ENCODE measurements at regions not wholly inside any gene's neighbourhood (a gene's known extent, or its start where the extent isn't known, plus 50 kb on each side); places are given as distances from the start of the nearest gene placed in this dataset.

DNA sequence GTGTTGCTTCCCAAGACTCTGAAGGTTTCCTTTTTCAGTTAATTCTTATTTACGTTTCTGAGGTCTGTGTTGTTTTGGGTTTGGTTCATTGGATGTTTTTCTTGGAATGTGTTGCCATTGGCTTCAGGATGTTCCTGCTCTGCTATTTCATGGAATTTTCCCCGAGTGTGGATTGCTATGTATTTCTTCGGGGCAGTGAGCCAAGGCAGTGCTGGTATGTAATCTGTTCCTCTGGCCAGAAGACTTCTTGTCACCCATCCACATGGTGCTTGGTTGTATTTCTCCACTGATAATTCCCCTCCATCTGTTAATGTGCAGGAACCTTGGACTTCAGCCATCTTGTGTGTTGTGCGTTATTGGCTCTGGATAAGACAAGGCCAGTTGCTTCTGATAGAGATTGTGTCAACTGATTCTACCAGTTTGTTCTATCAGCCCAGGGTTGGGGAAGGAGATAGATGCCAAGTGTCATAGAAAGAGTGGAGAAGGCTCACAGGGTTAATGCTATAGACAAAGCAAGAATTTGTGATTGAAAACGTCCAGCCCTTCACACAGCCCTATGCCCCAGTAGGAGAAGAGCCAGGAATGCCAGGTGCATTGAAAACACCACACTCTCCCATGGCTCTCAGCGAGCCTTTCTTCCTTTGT lies 505.2 kb downstream of the PLPP3 start:
- 82 to 89% methylated on average over 6 of the region's 6 CpGs for WGBS, 2 experiments
- Histone ChIP-seq H3K36me3 (ENCODE audit: control insufficient read depth, insufficient read depth, low read length) (no peaks in the 10 kb centered on the region), H3K27ac (ENCODE audit: insufficient read depth, low read depth, low read length, poor library complexity, severe bottlenecking) (no peak overlapping the region), H3K27me3 (ENCODE audit: control insufficient read depth, insufficient read depth, low read length, poor library complexity, severe bottlenecking) (no peaks in the 10 kb centered on the region), H3K9me3 (ENCODE audit: control insufficient read depth, low read length) (no peaks in the 10 kb centered on the region), H3K4me1 (ENCODE audit: control insufficient read depth, insufficient read depth, low read length) (no peaks in the 10 kb centered on the region), H3K4me3 (ENCODE audit: insufficient read depth, low read depth, low read length) (no peak overlapping the region)

DNA sequence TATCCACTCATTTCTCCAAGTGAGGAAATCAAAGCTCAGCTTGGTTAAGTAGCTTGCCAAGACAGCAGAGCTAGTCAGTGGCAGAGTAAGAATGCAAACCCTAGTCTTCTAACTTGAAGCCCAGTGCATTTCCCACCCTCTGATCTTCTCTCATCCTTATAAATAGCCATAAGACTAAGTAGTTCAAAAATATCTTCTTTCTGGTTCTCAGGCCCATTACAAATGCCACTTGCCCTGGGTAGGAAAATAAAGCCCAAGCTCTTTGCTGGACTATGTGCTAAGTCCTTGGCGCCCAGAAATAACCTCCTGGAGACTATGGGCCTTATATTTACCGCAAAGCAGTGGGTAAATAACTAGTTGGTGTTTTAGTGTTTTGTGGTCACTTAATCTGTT lies 505.8 kb downstream of the PLPP3 start:
- 97 to 100% methylated on average over 2 of the region's 2 CpGs for WGBS, 2 experiments
- no peaks in the 10 kb centered on the region for H3K27me3 ChIP-seq (ENCODE audit: control insufficient read depth, insufficient read depth, low read length, poor library complexity, severe bottlenecking)
- no peaks in the 10 kb centered on the region for H3K4me1 ChIP-seq (ENCODE audit: control insufficient read depth, insufficient read depth, low read length)

DNA sequence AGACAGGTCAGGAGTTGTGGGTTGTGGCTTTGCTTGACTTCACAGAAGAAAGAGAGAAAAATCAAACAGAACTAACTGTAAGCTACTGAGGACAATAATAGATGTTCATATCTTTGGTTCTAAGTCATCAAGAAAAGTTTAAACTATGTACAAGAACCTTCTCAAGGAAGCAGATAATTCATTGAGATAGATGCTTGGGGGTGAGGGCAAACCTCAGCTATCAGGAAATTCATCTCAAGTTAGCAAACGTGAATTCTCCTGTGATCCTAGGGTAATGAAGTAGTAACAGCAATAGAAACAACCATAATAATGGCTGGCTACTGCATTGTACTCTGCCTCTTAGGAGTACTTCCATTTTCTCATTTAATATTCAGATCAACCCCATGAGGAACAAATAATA lies 506.2 kb downstream of the PLPP3 start:
- H3K4me1 ChIP-seq (ENCODE audit: control insufficient read depth, insufficient read depth, low read length): no peaks in the 10 kb centered on the region
- no peak overlapping the region for H3K4me3 ChIP-seq (ENCODE audit: insufficient read depth, low read depth, low read length)
- 83 to 93% methylated on average over 1 of the region's 1 CpG for whole genome bisulfite sequencing, 2 experiments
- H3K9me3 ChIP-seq (ENCODE audit: control insufficient read depth, low read length): no peaks in the 10 kb centered on the region
- no peak overlapping the region for H3K27ac ChIP-seq (ENCODE audit: insufficient read depth, low read depth, low read length, poor library complexity, severe bottlenecking)
- H3K36me3 ChIP-seq (ENCODE audit: control insufficient read depth, insufficient read depth, low read length): no peaks in the 10 kb centered on the region
- no peaks in the 10 kb centered on the region for H3K27me3 ChIP-seq (ENCODE audit: control insufficient read depth, insufficient read depth, low read length, poor library complexity, severe bottlenecking)

More for the DNA sequence above, 505.8 kb downstream of the PLPP3 start:
- no peaks in the 10 kb centered on the region for H3K9me3 ChIP-seq (ENCODE audit: control insufficient read depth, low read length)
- no peaks in the 10 kb centered on the region for H3K36me3 ChIP-seq (ENCODE audit: control insufficient read depth, insufficient read depth, low read length)
- no peak overlapping the region for H3K4me3 ChIP-seq (ENCODE audit: insufficient read depth, low read depth, low read length)
- H3K27ac ChIP-seq (ENCODE audit: insufficient read depth, low read depth, low read length, poor library complexity, severe bottlenecking): no peak overlapping the region

DNA sequence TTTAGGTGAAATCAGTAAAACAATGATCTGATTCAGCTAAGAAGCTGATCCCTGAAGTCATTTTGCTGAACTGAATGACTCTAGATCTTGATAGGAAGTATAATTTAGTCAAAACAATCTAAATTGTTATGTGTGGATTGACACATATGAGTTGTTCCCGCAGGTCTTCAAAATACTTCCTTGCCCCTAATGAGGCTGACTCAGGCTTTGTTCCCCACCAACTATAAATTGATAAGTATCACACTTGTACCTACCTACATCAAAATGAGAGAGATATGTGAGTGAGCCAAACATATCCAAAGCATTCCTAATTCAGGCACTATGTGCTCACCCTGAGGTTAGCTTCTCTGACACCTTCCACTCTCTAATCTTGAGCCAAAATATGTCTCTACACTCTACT lies 507.1 kb downstream of the PLPP3 start:
- H3K27ac ChIP-seq (ENCODE audit: insufficient read depth, low read depth, low read length, poor library complexity, severe bottlenecking): no peak overlapping the region
- no peaks in the 10 kb centered on the region for H3K27me3 ChIP-seq (ENCODE audit: control insufficient read depth, insufficient read depth, low read length, poor library complexity, severe bottlenecking)
- H3K9me3 ChIP-seq (ENCODE audit: control insufficient read depth, low read length): no peaks in the 10 kb centered on the region
- H3K4me3 ChIP-seq (ENCODE audit: insufficient read depth, low read depth, low read length): no peak overlapping the region
- no peaks in the 10 kb centered on the region for H3K4me1 ChIP-seq (ENCODE audit: control insufficient read depth, insufficient read depth, low read length)
- no peaks in the 10 kb centered on the region for H3K36me3 ChIP-seq (ENCODE audit: control insufficient read depth, insufficient read depth, low read length)
- 67 to 88% methylated on average over 1 of the region's 1 CpG for WGBS, 2 experiments

DNA sequence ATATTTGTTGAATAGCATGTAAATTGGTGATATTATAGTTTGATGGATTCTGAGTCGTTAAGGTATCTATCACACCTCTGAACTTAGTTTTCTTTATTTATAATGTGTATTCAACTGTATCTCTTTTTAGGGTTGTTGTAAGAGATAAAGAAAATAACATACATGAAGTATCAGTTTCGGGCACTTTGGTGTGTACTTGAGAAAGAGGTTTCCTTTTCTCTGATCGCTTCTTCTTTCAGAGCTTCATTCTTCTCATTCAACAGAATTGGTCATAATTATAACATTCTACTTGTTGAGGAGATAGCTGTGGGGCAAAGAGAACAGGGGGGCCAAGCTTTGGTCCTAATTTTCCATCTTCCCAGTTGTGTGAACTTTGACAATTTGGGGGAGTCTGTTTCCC lies 508.0 kb downstream of the PLPP3 start:
- no peak overlapping the region for H3K4me3 ChIP-seq (ENCODE audit: insufficient read depth, low read depth, low read length)
- 90% methylated on average over 2 of the region's 3 CpGs; no CpG with 5 or more reads in 1 of the 2 experiments for WGBS, 2 experiments

DNA sequence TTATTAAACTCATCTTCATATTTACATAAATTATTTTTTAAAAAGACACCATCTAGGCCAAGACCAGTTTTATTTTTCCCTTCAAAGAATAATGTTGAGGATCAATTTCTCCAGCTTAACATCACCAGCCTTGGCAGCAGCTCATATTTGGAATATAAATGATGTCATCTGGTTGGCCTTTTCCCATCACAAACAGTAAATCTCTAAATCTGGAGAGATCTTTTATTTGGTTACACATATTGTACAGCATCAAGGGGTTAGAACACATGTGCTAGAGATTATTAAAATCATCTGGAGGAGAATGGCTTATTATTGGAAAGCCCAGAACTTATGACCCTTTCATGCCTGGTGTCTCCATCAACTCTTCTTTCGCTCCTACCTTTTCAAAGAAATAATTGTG lies 508.8 kb downstream of the PLPP3 start:
- H3K36me3 ChIP-seq (ENCODE audit: control insufficient read depth, insufficient read depth, low read length): no peaks in the 10 kb centered on the region
- no peaks in the 10 kb centered on the region for H3K27me3 ChIP-seq (ENCODE audit: control insufficient read depth, insufficient read depth, low read length, poor library complexity, severe bottlenecking)
- H3K27ac ChIP-seq (ENCODE audit: insufficient read depth, low read depth, low read length, poor library complexity, severe bottlenecking): no peak overlapping the region
- no peaks in the 10 kb centered on the region for H3K4me1 ChIP-seq (ENCODE audit: control insufficient read depth, insufficient read depth, low read length)
- H3K9me3 ChIP-seq (ENCODE audit: control insufficient read depth, low read length): no peaks in the 10 kb centered on the region
- no peak overlapping the region for H3K4me3 ChIP-seq (ENCODE audit: insufficient read depth, low read depth, low read length)
- WGBS, 2 experiments: 100% methylated on average over 1 of the region's 1 CpG

More for the DNA sequence above, 508.0 kb downstream of the PLPP3 start:
- Histone ChIP-seq H3K27me3 (ENCODE audit: control insufficient read depth, insufficient read depth, low read length, poor library complexity, severe bottlenecking) (no peaks in the 10 kb centered on the region), H3K4me1 (ENCODE audit: control insufficient read depth, insufficient read depth, low read length) (no peaks in the 10 kb centered on the region), H3K9me3 (ENCODE audit: control insufficient read depth, low read length) (no peaks in the 10 kb centered on the region), H3K27ac (ENCODE audit: insufficient read depth, low read depth, low read length, poor library complexity, severe bottlenecking) (no peak overlapping the region), H3K36me3 (ENCODE audit: control insufficient read depth, insufficient read depth, low read length) (no peaks in the 10 kb centered on the region)

DNA sequence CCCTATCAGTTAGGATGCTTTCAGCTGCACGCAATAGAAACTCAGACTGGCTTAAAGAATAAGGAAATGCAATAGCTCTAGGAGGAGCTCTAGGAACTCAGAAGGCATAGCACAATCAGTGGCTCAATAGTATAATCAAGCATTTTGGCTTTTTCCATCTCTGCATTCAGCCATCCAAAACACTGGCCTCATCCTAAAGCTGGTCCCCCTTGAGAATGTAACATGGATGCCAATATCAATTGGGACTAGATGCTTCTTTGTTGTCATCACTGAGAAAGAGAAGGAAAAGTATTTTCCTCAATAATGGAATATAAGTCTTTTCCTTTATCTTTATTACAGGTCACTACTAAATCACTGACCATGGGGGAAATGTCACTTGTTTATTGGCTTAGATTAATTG lies 509.5 kb downstream of the PLPP3 start:
- Histone ChIP-seq H3K27me3 (ENCODE audit: control insufficient read depth, insufficient read depth, low read length, poor library complexity, severe bottlenecking) (no peaks in the 10 kb centered on the region), H3K27ac (ENCODE audit: insufficient read depth, low read depth, low read length, poor library complexity, severe bottlenecking) (no peak overlapping the region), H3K9me3 (ENCODE audit: control insufficient read depth, low read length) (no peaks in the 10 kb centered on the region), H3K4me1 (ENCODE audit: control insufficient read depth, insufficient read depth, low read length) (no peaks in the 10 kb centered on the region), H3K4me3 (ENCODE audit: insufficient read depth, low read depth, low read length) (no peak overlapping the region), H3K36me3 (ENCODE audit: control insufficient read depth, insufficient read depth, low read length) (no peaks in the 10 kb centered on the region)
- 92 to 94% methylated on average over 1 of the region's 1 CpG for WGBS, 2 experiments

DNA sequence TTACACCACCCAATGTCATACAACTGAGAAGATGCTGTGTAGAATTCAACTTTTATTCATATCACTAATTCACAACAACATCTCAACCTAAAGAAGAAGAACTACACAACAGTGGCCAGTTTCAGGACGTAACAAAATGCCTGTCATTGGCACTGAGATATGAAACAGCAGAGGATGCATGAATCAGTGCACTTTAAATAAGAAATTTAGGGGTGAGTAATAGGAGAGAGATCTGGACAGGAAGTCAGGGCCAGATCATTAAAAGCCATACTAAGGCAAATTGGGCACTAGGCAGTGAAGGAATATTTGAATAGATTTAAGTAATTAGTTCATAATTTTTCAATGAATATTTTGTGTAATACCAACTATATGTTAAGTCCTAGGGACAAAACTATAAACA lies 510.5 kb downstream of the PLPP3 start:
- Histone ChIP-seq H3K36me3 (ENCODE audit: control insufficient read depth, insufficient read depth, low read length) (no peaks in the 10 kb centered on the region), H3K27ac (ENCODE audit: insufficient read depth, low read depth, low read length, poor library complexity, severe bottlenecking) (no peak overlapping the region)
- WGBS, 2 experiments: 79 to 83% methylated on average over 1 of the region's 1 CpG

DNA sequence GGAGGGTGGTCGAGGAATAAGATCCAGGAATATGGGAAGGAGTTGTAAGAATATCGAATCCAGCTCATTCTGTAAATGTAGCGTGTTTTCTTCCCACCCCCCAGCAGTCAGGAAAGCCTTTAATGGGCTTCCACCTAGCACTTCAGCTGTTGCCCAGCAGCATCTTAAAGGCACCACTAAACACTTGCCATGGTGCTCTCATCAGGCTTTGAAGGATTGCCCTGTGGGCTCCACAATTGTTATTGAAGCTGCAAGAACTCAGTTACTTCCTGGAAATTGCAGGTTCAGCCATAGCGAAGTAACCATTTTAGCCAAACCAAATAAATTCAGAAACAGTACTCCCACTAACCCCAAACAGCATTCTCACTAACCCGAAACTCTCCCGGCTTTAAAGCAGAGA lies 511.2 kb downstream of the PLPP3 start:
- H3K27ac ChIP-seq (ENCODE audit: insufficient read depth, low read depth, low read length, poor library complexity, severe bottlenecking): no peak overlapping the region
- no peaks in the 10 kb centered on the region for H3K9me3 ChIP-seq (ENCODE audit: control insufficient read depth, low read length)
- no peak overlapping the region for H3K4me3 ChIP-seq (ENCODE audit: insufficient read depth, low read depth, low read length)
- no peaks in the 10 kb centered on the region for H3K4me1 ChIP-seq (ENCODE audit: control insufficient read depth, insufficient read depth, low read length)
- no peaks in the 10 kb centered on the region for H3K36me3 ChIP-seq (ENCODE audit: control insufficient read depth, insufficient read depth, low read length)
- no peaks in the 10 kb centered on the region for H3K27me3 ChIP-seq (ENCODE audit: control insufficient read depth, insufficient read depth, low read length, poor library complexity, severe bottlenecking)
- WGBS, 2 experiments: 91 to 92% methylated on average over 6 of the region's 6 CpGs

More for the DNA sequence above, 510.5 kb downstream of the PLPP3 start:
- no peaks in the 10 kb centered on the region for H3K4me1 ChIP-seq (ENCODE audit: control insufficient read depth, insufficient read depth, low read length)
- no peak overlapping the region for H3K4me3 ChIP-seq (ENCODE audit: insufficient read depth, low read depth, low read length)
- no peaks in the 10 kb centered on the region for H3K9me3 ChIP-seq (ENCODE audit: control insufficient read depth, low read length)
- H3K27me3 ChIP-seq (ENCODE audit: control insufficient read depth, insufficient read depth, low read length, poor library complexity, severe bottlenecking): no peaks in the 10 kb centered on the region

DNA sequence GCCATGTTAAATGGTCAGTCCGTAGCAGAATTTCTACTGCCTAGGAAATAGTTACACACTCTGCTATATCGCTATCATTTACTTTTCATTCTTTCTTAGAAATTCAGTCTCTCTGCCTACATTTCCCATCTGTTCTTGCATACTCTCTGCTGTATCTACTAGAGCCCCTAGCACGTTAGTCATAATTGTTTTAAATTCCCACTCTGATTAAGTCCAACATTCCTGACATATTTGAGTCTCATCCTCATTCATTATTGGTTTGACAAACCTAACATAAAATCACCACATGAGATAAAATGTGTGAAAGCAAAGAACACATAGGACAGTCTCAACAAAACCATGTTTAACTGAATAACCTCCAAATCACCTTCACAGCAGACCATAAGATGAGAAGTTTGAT lies 513.6 kb downstream of the PLPP3 start:
- H3K9me3 ChIP-seq (ENCODE audit: control insufficient read depth, low read length): no peaks in the 10 kb centered on the region
- H3K4me1 ChIP-seq (ENCODE audit: control insufficient read depth, insufficient read depth, low read length): no peaks in the 10 kb centered on the region
- H3K27me3 ChIP-seq (ENCODE audit: control insufficient read depth, insufficient read depth, low read length, poor library complexity, severe bottlenecking): no peaks in the 10 kb centered on the region
- no peaks in the 10 kb centered on the region for H3K36me3 ChIP-seq (ENCODE audit: control insufficient read depth, insufficient read depth, low read length)
- H3K4me3 ChIP-seq (ENCODE audit: insufficient read depth, low read depth, low read length): no peak overlapping the region
- 80 to 82% methylated on average over 3 of the region's 3 CpGs for WGBS, 2 experiments
- H3K27ac ChIP-seq (ENCODE audit: insufficient read depth, low read depth, low read length, poor library complexity, severe bottlenecking): no peak overlapping the region

DNA sequence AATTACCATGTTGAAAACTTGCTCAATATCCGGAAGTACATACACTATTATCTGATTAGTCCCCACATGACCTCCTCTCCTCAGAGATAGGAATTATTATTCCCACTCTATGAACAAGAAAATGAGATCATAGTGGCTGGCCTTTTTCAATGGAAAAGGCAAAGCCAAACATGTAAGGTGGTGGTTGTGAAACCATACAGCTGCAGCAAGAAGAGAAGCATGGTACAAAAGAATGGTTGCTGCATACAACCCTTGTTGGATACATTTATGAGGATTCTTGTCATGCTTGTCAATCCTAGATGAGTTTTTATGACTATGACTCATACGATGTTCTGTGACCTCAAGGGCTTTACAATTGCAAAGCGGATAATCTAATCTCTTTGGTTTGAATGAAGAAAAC lies 514.7 kb downstream of the PLPP3 start:
- Histone ChIP-seq H3K9me3 (ENCODE audit: control insufficient read depth, low read length) (no peaks in the 10 kb centered on the region), H3K4me3 (ENCODE audit: insufficient read depth, low read depth, low read length) (no peak overlapping the region), H3K27ac (ENCODE audit: insufficient read depth, low read depth, low read length, poor library complexity, severe bottlenecking) (no peak overlapping the region), H3K4me1 (ENCODE audit: control insufficient read depth, insufficient read depth, low read length) (no peaks in the 10 kb centered on the region), H3K36me3 (ENCODE audit: control insufficient read depth, insufficient read depth, low read length) (no peaks in the 10 kb centered on the region), H3K27me3 (ENCODE audit: control insufficient read depth, insufficient read depth, low read length, poor library complexity, severe bottlenecking) (no peaks in the 10 kb centered on the region)
- 90 to 94% methylated on average over 3 of the region's 3 CpGs for WGBS, 2 experiments

All from ectodermal cell (in vitro differentiated cells).